ENCODE measurements at regions not wholly inside any gene's neighbourhood (a gene's known extent, or its start where the extent isn't known, plus 50 kb on each side); places are given as distances from the start of the nearest gene placed in this dataset.

GRCh38 chr15:61633951-61634350, 404.8 kb upstream of the RORA start (continued):
- no peak for TF ChIP-seq RERE (CRISPR knock-in tag; IDR thresholded peaks at IDR 0.05; ENCODE audit: borderline replicate concordance)
- no peak for TF ChIP-seq ZNF584 (CRISPR knock-in tag; IDR thresholded peaks at IDR 0.05; ENCODE audit: low read depth)
- no peak for TF ChIP-seq PPARD (CRISPR knock-in tag; IDR thresholded peaks at IDR 0.05)
- TF ChIP-seq GTF2B (IDR thresholded peaks at IDR 0.05; ENCODE audit: extremely low read depth, insufficient read length) = no peak

- ChIA-PET POLR2A (no interaction called here), CTCF (ENCODE audit: low intra/inter-chr PET ratio) (interaction anchor here (0.6 kb wide), 1 partner anchor 1834 kb away, joined by 4 read pairs; no protein-coding TSS in a partner anchor)
- DNase-seq (ENCODE audit: extremely low read depth in 1 of 4, low spot score in 3 of 4) (no peak), FAIRE-seq (no peak), ATAC-seq (no peak)
- Histone ChIP-seq H3K4me1 (replicated peaks in 1 of 2; ENCODE audit: control insufficient read depth in 2 of 2, insufficient read depth in 2 of 2, low read length in 2 of 2) (no peaks in the 10 kb centered on the region), H3K4me3 (no peak overlapping the region), H3K9me1 (ENCODE audit: control insufficient read depth, insufficient read depth, low read length) (no peaks in the 10 kb centered on the region), H3K36me3 (ENCODE audit: control insufficient read depth, insufficient read depth, low read length) (no peaks in the 10 kb centered on the region), H3K9me3 (replicated peaks; ENCODE audit: control insufficient read depth, insufficient read depth, low read depth, low read length) (no peaks in the 10 kb centered on the region), H3K9ac (ENCODE audit: insufficient read depth in 1 of 2, low read depth in 2 of 2, low read length in 2 of 2) (no peak overlapping the region), H3K4me2 (ENCODE audit: insufficient read depth, low read length) (no peak overlapping the region), H2AFZ (ENCODE audit: low read depth, low read length) (no peak overlapping the region), H3K27me3 (ENCODE audit: control insufficient read depth in 2 of 2, insufficient read depth in 2 of 2, low read length in 2 of 2) (peaks cover 0 to 4% of the 10 kb centered on the region in 2 experiments; a peak in 3 of 5 replicates), H3K79me2 (ENCODE audit: control insufficient read depth, insufficient read depth, low read length) (no peaks in the 10 kb centered on the region), H3K27ac (ENCODE audit: extremely low read depth, low read depth, low read length) (no peak overlapping the region), H4K20me1 (replicated peaks; ENCODE audit: control insufficient read depth, insufficient read depth, low read length) (no peaks in the 10 kb centered on the region)
- TF ChIP-seq C11orf30 (IDR thresholded peaks at IDR 0.05; ENCODE audit: low read depth) (peak; percentile 20; the same call in 1 of the 2 replicates), ZNF197 (CRISPR knock-in tag; IDR thresholded peaks at IDR 0.05; ENCODE audit: low read depth) (no peak)
- BruUV-seq (replicated peaks) = no TSS peak
- 0% methylated on average over 3 of the region's 3 CpGs for WGBS (ENCODE audit: insufficient coverage, low coverage, missing lambda C conversion rate)
- intact Hi-C loops (cut with micrococcal nuclease) (no loop called here), in situ Hi-C loops (cut with MboI) (loop anchor here (10.0 kb wide), 1 partner anchor 454 kb away; no protein-coding TSS in a partner anchor)
Observed at GRCh38 chr15:61629269-61629668, 400.2 kb upstream of the RORA start.

Measured in K562 (cell line).